IMR-90 (cell line): ENCODE measurements at regions not wholly inside any gene's neighbourhood (a gene's known extent, or its start where the extent isn't known, plus 50 kb on each side); places are given as distances from the start of the nearest gene placed in this dataset.

Source experiments
- ATAC-seq: fragments of 200-7000 bp; cut with Tn5 transposase; 2 replicates; pipeline ENCODE4 v1.9.1; 2020; ENCODE audit warnings: low read depth, mild to moderate bottlenecking, moderate library complexity
- BruUV-seq: library from RNA; stranded (reverse); fragments of 400-500 nt; replicated peaks from 2 replicates; lab custom pipeline; 2021; lab: Mats Ljungman, UMichigan
- CTCF ChIA-PET: fragments of 300-600 bp; formaldehyde crosslinking; extraction: SDS; loops from one replicate; lab custom pipeline; 2021; ENCODE audit warnings: antibody characterized with exemption; lab: Yijun Ruan, JAX
- POLR2A ChIA-PET: fragments of 300-600 bp; sonication (Branson Sonifier 250); formaldehyde crosslinking; loops from one replicate; lab custom pipeline; 2022; ENCODE audit warnings: antibody characterized with exemption; ENCODE audit not compliant: unreplicated experiment; lab: Charles Lee
- DNase-seq: peaks from one replicate; pipeline ENCODE4 v3.0.0; 2013
- H2AFZ ChIP-seq: replicated peaks from 2 replicates; pipeline ENCODE3; 2013; ENCODE audit warnings: low read length, mild to moderate bottlenecking; ENCODE audit not compliant: poor library complexity
- H2AK5ac ChIP-seq: 2 replicates; pipeline ENCODE4 v1.6.1; 2013; ENCODE audit warnings: low read depth, low read length, inconsistent platforms
- H2AK9ac ChIP-seq: replicated peaks from 2 replicates; pipeline ENCODE3; 2013; ENCODE audit warnings: mild to moderate bottlenecking, low read depth, low read length, moderate library complexity; ENCODE audit not compliant: poor library complexity
- H2BK120ac ChIP-seq: 2 replicates; pipeline ENCODE4 v1.6.1; 2013; ENCODE audit warnings: low read depth, low read length, inconsistent platforms
- H2BK15ac ChIP-seq: 3 replicates; pipeline ENCODE4 v1.6.1; 2013; ENCODE audit warnings: low read depth, low read length, inconsistent platforms
- H2BK20ac ChIP-seq: 2 replicates; pipeline ENCODE4 v1.6.1; 2013; ENCODE audit warnings: low read depth, mild to moderate bottlenecking, inconsistent platforms, low read length, moderate library complexity
- H2BK5ac ChIP-seq: 2 replicates; pipeline ENCODE4 v1.6.1; 2013; ENCODE audit warnings: mild to moderate bottlenecking, low read depth, low read length, inconsistent platforms; ENCODE audit not compliant: poor library complexity, severe bottlenecking
- H3K14ac ChIP-seq: replicated peaks from 2 replicates; pipeline ENCODE4 v1.6.1; 2013; ENCODE audit warnings: low read depth, low read length, inconsistent platforms
- H3K18ac ChIP-seq: 2 replicates; pipeline ENCODE4 v1.6.1; 2013; ENCODE audit warnings: low read depth, low read length, control low read depth
- H3K23ac ChIP-seq: 2 replicates; pipeline ENCODE4 v1.6.1; 2013; ENCODE audit warnings: low read depth, low read length, inconsistent platforms
- H3K27ac ChIP-seq: 2 replicates; pipeline ENCODE4 v1.5.1; 2013; ENCODE audit warnings: mild to moderate bottlenecking, control low read depth, low read length; ENCODE audit not compliant: insufficient read depth
- H3K27me3 ChIP-seq: 2 replicates; pipeline ENCODE4 v1.6.1; 2013; ENCODE audit warnings: low read length; ENCODE audit not compliant: control insufficient read depth, insufficient read depth
- H3K36me3 ChIP-seq: 2 replicates; pipeline ENCODE4 v1.6.1; 2013; ENCODE audit warnings: low read length, mixed read lengths; ENCODE audit not compliant: control insufficient read depth, insufficient read depth
- H3K4ac ChIP-seq: 2 replicates; pipeline ENCODE4 v1.6.1; 2013; ENCODE audit warnings: low read depth, low read length, inconsistent platforms
- H3K4me1 ChIP-seq: 2 replicates; pipeline ENCODE4 v1.6.1; 2013; ENCODE audit warnings: low read length, mixed read lengths; ENCODE audit not compliant: control insufficient read depth, insufficient read depth
- H3K4me2 ChIP-seq: 2 replicates; pipeline ENCODE4 v1.6.1; 2013; ENCODE audit warnings: low read depth, mild to moderate bottlenecking, control low read depth, low read length, moderate library complexity
- H3K4me3 ChIP-seq: 2 replicates; pipeline ENCODE4 v1.5.1; 2013; ENCODE audit warnings: low read depth, mild to moderate bottlenecking, control low read depth, low read length, moderate library complexity; ENCODE audit not compliant: insufficient read depth
- H3K56ac ChIP-seq: 2 replicates; pipeline ENCODE4 v1.6.1; 2013; ENCODE audit warnings: low read length, inconsistent platforms; ENCODE audit not compliant: insufficient read depth; ENCODE audit errors: extremely low read depth
- H3K79me1 ChIP-seq, 2 experiments: 2 replicates each; pipeline ENCODE4 v1.6.1; 2013; ENCODE audit warnings: low read length in 2 of 2, inconsistent platforms in 1 of 2, low read depth in 1 of 2
- H3K9ac ChIP-seq: 2 replicates; pipeline ENCODE4 v1.6.1; 2013; ENCODE audit warnings: low read depth, low read length, control low read depth
- H3K9me1 ChIP-seq: 2 replicates; pipeline ENCODE4 v1.6.1; 2013; ENCODE audit warnings: low read length, inconsistent platforms; ENCODE audit not compliant: insufficient read depth
- H3K9me3 ChIP-seq: 2 replicates; pipeline ENCODE4 v1.6.1; 2013; ENCODE audit warnings: low read length; ENCODE audit not compliant: control insufficient read depth, insufficient read depth
- H4K20me1 ChIP-seq: 2 replicates; pipeline ENCODE4 v1.6.1; 2013; ENCODE audit warnings: low read length, inconsistent platforms; ENCODE audit not compliant: insufficient read depth
- H4K5ac ChIP-seq: 2 replicates; pipeline ENCODE4 v1.6.1; 2013; ENCODE audit warnings: mild to moderate bottlenecking, low read depth, low read length, control low read depth
- H4K8ac ChIP-seq, 2 experiments: 2 replicates each; pipeline ENCODE4 v1.6.1; 2013; ENCODE audit warnings: low read depth in 2 of 2, low read length in 2 of 2, control low read depth in 1 of 2, inconsistent platforms in 1 of 2
- H4K91ac ChIP-seq: 2 replicates; pipeline ENCODE4 v1.6.1; 2013; ENCODE audit warnings: low read depth, low read length, inconsistent platforms; ENCODE audit not compliant: insufficient read depth
- CEBPB ChIP-seq: IDR thresholded peaks from 2 replicates; pipeline ENCODE4 v1.6.1; 2012; ENCODE audit warnings: low read depth, low read length, improper control_type of control experiment
- MAFK ChIP-seq: IDR thresholded peaks from 2 replicates; pipeline ENCODE4 v1.6.1; 2012; ENCODE audit warnings: low read depth, low read length, improper control_type of control experiment
- NFE2L2 ChIP-seq: fragments of 150-350 bp; IDR thresholded peaks from 2 replicates; pipeline ENCODE4 v1.6.1; 2016; ENCODE audit warnings: low read depth, mild to moderate bottlenecking, low read length
- dilution Hi-C: fragments of 300-500 bp; cut with HindIII; formaldehyde crosslinking; loops from one replicate; pipeline ENCODE4 v1.14.3; 2018; ENCODE audit warnings: low sequenced_read_pairs; ENCODE audit not compliant: unreplicated experiment
- in situ Hi-C: fragments of 300-500 bp; cut with MboI; formaldehyde crosslinking; loops from 3 replicates; pipeline ENCODE4 v1.14.3; 2019; ENCODE audit warnings: low sequenced_read_pairs, inconsistent platforms, mixed read lengths
- intact Hi-C: fragments of 100-400 bp; cut with micrococcal nuclease; formaldehyde crosslinking; loops from 2 replicates; pipeline ENCODE4 v1.10.0; 2022

DNA sequence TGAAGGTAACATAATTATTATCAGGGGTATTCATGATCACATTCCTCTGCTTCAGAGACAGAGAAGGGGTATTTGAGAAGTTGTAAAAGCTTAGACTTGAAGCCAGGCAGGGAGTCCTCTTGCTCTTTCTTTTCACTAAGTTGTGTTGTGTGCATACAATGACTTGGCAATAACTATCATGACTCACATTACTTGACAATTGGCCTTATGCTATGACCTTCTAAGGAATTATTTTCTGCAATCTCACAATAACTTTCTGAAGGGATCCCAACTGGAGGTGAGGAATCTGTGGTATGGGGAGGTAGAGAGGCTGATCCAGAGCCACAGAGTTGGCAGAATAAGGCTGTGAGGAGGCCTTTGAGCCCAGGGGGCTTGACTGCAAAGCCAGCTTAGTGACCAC is 622.3 kb downstream of the MTRR start:
- no peak overlapping the region for H2BK5ac ChIP-seq
- H2BK120ac ChIP-seq: no peak overlapping the region
- H2BK20ac ChIP-seq: no peak overlapping the region
- H2AFZ ChIP-seq: no peak overlapping the region
- no peak overlapping the region for H3K4me3 ChIP-seq
- no peak overlapping the region for H4K5ac ChIP-seq
- H4K91ac ChIP-seq: no peak overlapping the region
- H3K14ac ChIP-seq: no peak overlapping the region
- H2BK15ac ChIP-seq: no peak overlapping the region
- no peak overlapping the region for H3K27ac ChIP-seq
- H3K9me3 ChIP-seq: peaks cover 3% of the 10 kb centered on the region; the same call in 1 of the 2 replicates
- no peaks in the 10 kb centered on the region for H3K36me3 ChIP-seq
- intact Hi-C loops (no loop called here), dilution Hi-C loops (no loop called here), in situ Hi-C loops (no loop called here)
- no peaks in the 10 kb centered on the region for H3K4me1 ChIP-seq
- H3K4me2 ChIP-seq: no peak overlapping the region
- TF ChIP-seq MAFK: no peak
- 0 out of 2 replicates have a peak, but pooled peaks have one; percentile 30 for TF ChIP-seq NFE2L2
- TF ChIP-seq CEBPB: no peak
- ATAC-seq (no peak), DNase-seq (no peak)
- BruUV-seq: no TSS peak
- H3K9ac ChIP-seq: no peak overlapping the region
- no peak overlapping the region for H3K4ac ChIP-seq
- H3K18ac ChIP-seq: no peak overlapping the region
- CTCF ChIA-PET: no interaction called here
- H3K56ac ChIP-seq: no peak overlapping the region
- no peaks in the 10 kb centered on the region for H3K79me1 ChIP-seq
- no peaks in the 10 kb centered on the region for H4K20me1 ChIP-seq
- no peak overlapping the region for H3K23ac ChIP-seq
- POLR2A ChIA-PET: no interaction called here
- no peak overlapping the region for H2AK9ac ChIP-seq
- no peaks in the 10 kb centered on the region for H3K27me3 ChIP-seq
- no peak overlapping the region for H2AK5ac ChIP-seq
- H4K8ac ChIP-seq: no peak overlapping the region
- H3K9me1 ChIP-seq: no peaks in the 10 kb centered on the region
